K562 (cell line): ENCODE measurements at regions not wholly inside any gene's neighbourhood (a gene's known extent, or its start where the extent isn't known, plus 50 kb on each side); places are given as distances from the start of the nearest gene placed in this dataset.

Experiments used
- ARID3B ChIP-seq: fragments of 250-450 bp; sonication (Bioruptor Pico); IDR thresholded peaks from 2 replicates; pipeline ENCODE4 v1.4.0; 2020; ENCODE audit warnings: borderline replicate concordance
- E2F1 ChIP-seq: sonication (generic); formaldehyde crosslinking; IDR thresholded peaks from 2 replicates; pipeline ENCODE4 v1.8.1; 2023; ENCODE audit warnings: mild to moderate bottlenecking, missing genetic modification reagents, moderate library complexity
- HCFC1 ChIP-seq: IDR thresholded peaks from 2 replicates; pipeline ENCODE4 v1.6.1; 2012; ENCODE audit warnings: low read depth, low read length, improper control_type of control experiment
- HDAC1 ChIP-seq, 2 experiments: fragments of 450-650 bp; IDR thresholded peaks; 2 replicates each; pipeline ENCODE4 v1.6.1; 2016 to 2017; ENCODE audit warnings: inconsistent platforms in 1 of 2, mild to moderate bottlenecking in 1 of 2, moderate library complexity in 1 of 2
- MTA2 ChIP-seq: fragments of 450-650 bp; IDR thresholded peaks from 2 replicates; pipeline ENCODE4 v1.6.1; 2016; ENCODE audit warnings: low read depth
- NUFIP1 ChIP-seq: fragments of 450-650 bp; IDR thresholded peaks from 2 replicates; pipeline ENCODE4 v1.6.1; 2018; ENCODE audit not compliant: partially characterized antibody
- PBX2 ChIP-seq, 2 experiments: IDR thresholded peaks in 1 of 2; conservative IDR thresholded peaks in 1 of 2; 2 replicates each; pipeline ENCODE4 v1.6.1; 2016; ENCODE audit warnings: low read depth in 2 of 2, mild to moderate bottlenecking in 1 of 2, missing compliant biosample characterization in 1 of 2, missing genetic modification characterization in 1 of 2, moderate library complexity in 1 of 2
- PREB ChIP-seq: sonication (generic); formaldehyde crosslinking; IDR thresholded peaks from 2 replicates; pipeline ENCODE4 v1.8.1; 2023; ENCODE audit warnings: mild to moderate bottlenecking, missing genetic modification reagents
- SMARCC2 ChIP-seq: fragments of 450-650 bp; IDR thresholded peaks from 2 replicates; pipeline ENCODE4 v1.6.1; 2017; ENCODE audit warnings: antibody characterized with exemption, moderate library complexity, mild to moderate bottlenecking, low read depth
- SRSF1 ChIP-seq: fragments of 200-400 bp; formaldehyde crosslinking; IDR thresholded peaks from 2 replicates; pipeline ENCODE4 v1.6.1; 2017; ENCODE audit warnings: mild to moderate bottlenecking, low read depth, low read length, moderate library complexity
- THRAP3 ChIP-seq: fragments of 450-650 bp; IDR thresholded peaks from 2 replicates; pipeline ENCODE4 v1.6.1; 2016; ENCODE audit warnings: mild to moderate bottlenecking, inconsistent platforms, borderline replicate concordance
- TOE1 ChIP-seq, 2 experiments: fragments of 450-650 bp in 1 of 2; sonication (generic) in 1 of 2; formaldehyde crosslinking in 1 of 2; IDR thresholded peaks; 2 replicates each; pipeline versions ENCODE4 v1.7.1 to v1.8.0; 2016 to 2022; ENCODE audit warnings: borderline replicate concordance in 2 of 2, mild to moderate bottlenecking in 2 of 2, antibody characterized with exemption in 1 of 2, inconsistent platforms in 1 of 2, low read depth in 1 of 2, missing genetic modification reagents in 1 of 2, moderate library complexity in 1 of 2
- WHSC1 ChIP-seq: IDR thresholded peaks from one replicate; pipeline ENCODE4 v1.6.1; 2012; ENCODE audit warnings: low read length, control low read depth, inconsistent platforms
- ZBTB49 ChIP-seq: sonication (generic); formaldehyde crosslinking; IDR thresholded peaks from 2 replicates; pipeline ENCODE4 v1.8.0; 2022; ENCODE audit warnings: missing genetic modification reagents, mild to moderate bottlenecking, borderline replicate concordance
- ZNF589 ChIP-seq: fragments of 200-800 bp; sonication (Bioruptor generic); IDR thresholded peaks from 2 replicates; pipeline ENCODE4 v1.6.1; 2016; ENCODE audit warnings: low read depth, missing genetic modification characterization, missing compliant biosample characterization
- TF ChIP-seq, protein P1 (sequence below): fragments of 250-450 bp; sonication (Bioruptor Pico); IDR thresholded peaks from 2 replicates; pipeline ENCODE4 v1.4.0; 2020

DNA sequence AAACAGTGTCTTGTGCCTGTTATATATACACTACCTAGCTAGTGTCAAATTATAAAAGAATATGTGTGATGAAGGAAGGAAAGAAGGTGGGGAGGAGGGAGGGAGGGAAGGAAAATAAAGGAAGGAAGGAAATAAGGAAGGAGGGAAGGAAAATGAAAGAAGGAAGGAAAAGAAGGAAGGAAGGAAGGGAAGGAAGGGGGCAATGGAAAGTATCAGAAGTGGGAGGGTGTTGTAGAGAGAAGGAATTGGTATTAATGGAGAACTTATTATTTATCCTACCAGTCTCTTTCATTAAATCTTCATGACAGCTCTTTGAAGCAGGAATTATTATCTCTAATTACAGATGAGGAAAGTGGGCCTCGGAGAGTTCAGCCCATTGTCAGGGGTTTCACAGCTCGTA, 202.4 kb downstream of the SAMD5 start (continued):
- no peak for TF ChIP-seq ARID3B (CRISPR knock-in tag)
- TF ChIP-seq NUFIP1, result no peak
- TF ChIP-seq TOE1 (IDR thresholded peaks at IDR 0.05; ENCODE audit: borderline replicate concordance), result 0 out of 2 replicates have a peak, but pooled peaks have one; percentile 22
- TF ChIP-seq TOE1 (CRISPR knock-in tag; IDR thresholded peaks at IDR 0.05; ENCODE audit: borderline replicate concordance, low read depth), result no peak
- no peak for TF ChIP-seq ZBTB49 (CRISPR knock-in tag)
- TF ChIP-seq HCFC1, result no peak
- peak in 1 of 2 experiments; percentile 26; a peak in 1 of 4 replicates for TF ChIP-seq HDAC1 (IDR thresholded peaks at IDR 0.05)
- peak; percentile 38; the same call in 1 of the 2 replicates for TF ChIP-seq MTA2
- no peak for TF ChIP-seq WHSC1
- no peak for TF ChIP-seq PREB (CRISPR knock-in tag)
- no peak for TF ChIP-seq ZNF589 (CRISPR knock-in tag)
- no peak for TF ChIP-seq E2F1
- TF ChIP-seq, protein P1, sequence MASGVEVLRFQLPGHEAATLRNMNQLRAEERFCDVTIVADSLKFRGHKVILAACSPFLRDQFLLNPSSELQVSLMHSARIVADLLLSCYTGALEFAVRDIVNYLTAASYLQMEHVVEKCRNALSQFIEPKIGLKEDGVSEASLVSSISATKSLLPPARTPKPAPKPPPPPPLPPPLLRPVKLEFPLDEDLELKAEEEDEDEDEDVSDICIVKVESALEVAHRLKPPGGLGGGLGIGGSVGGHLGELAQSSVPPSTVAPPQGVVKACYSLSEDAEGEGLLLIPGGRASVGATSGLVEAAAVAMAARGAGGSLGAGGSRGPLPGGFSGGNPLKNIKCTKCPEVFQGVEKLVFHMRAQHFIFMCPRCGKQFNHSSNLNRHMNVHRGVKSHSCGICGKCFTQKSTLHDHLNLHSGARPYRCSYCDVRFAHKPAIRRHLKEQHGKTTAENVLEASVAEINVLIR (CRISPR knock-in tag), result no peak
- 0 out of 2 replicates have a peak, but pooled peaks have one; percentile 51 for TF ChIP-seq THRAP3
- TF ChIP-seq PBX2 (CRISPR knock-in tag; IDR thresholded peaks at IDR 0.05; ENCODE audit: low read depth), result no peak
- no peak for TF ChIP-seq PBX2 (tag; conservative IDR thresholded peaks at IDR 0.05; ENCODE audit: low read depth)
- TF ChIP-seq SMARCC2, result no peak
- TF ChIP-seq SRSF1, result no peak
